Neural progenitor cell (in vitro differentiated cells): ENCODE measurements at regions not wholly inside any gene's neighbourhood (a gene's known extent, or its start where the extent isn't known, plus 50 kb on each side); places are given as distances from the start of the nearest gene placed in this dataset.

ENCODE experiments used
- EZH2 ChIP-seq: fragments of 200-600 bp; sonication (generic); IDR thresholded peaks from 2 replicates; pipeline ENCODE4 v1.6.1; 2017; ENCODE audit warnings: antibody characterized with exemption, mild to moderate bottlenecking, moderate library complexity
- TF ChIP-seq, protein P1 (sequence below): fragments of 200-600 bp; sonication (generic); IDR thresholded peaks from 2 replicates; pipeline ENCODE4 v1.5.1; 2017; ENCODE audit warnings: antibody characterized with exemption, mild to moderate bottlenecking

GRCh38 chr15:62812515-62812835 is 230.1 kb upstream of the TPM1 start:
- TF ChIP-seq, protein P1, sequence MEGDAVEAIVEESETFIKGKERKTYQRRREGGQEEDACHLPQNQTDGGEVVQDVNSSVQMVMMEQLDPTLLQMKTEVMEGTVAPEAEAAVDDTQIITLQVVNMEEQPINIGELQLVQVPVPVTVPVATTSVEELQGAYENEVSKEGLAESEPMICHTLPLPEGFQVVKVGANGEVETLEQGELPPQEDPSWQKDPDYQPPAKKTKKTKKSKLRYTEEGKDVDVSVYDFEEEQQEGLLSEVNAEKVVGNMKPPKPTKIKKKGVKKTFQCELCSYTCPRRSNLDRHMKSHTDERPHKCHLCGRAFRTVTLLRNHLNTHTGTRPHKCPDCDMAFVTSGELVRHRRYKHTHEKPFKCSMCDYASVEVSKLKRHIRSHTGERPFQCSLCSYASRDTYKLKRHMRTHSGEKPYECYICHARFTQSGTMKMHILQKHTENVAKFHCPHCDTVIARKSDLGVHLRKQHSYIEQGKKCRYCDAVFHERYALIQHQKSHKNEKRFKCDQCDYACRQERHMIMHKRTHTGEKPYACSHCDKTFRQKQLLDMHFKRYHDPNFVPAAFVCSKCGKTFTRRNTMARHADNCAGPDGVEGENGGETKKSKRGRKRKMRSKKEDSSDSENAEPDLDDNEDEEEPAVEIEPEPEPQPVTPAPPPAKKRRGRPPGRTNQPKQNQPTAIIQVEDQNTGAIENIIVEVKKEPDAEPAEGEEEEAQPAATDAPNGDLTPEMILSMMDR = no peak
- no peak for TF ChIP-seq EZH2
